NB4 (cell line): ENCODE measurements at regions not wholly inside any gene's neighbourhood (a gene's known extent, or its start where the extent isn't known, plus 50 kb on each side); places are given as distances from the start of the nearest gene placed in this dataset.

ENCODE experiments used
- MYC ChIP-seq: IDR thresholded peaks from 2 replicates; pipeline ENCODE4 v1.6.1; 2011; ENCODE audit warnings: low read depth, low read length
- POLR2A ChIP-seq: IDR thresholded peaks from 2 replicates; pipeline ENCODE4 v1.6.1; 2011; ENCODE audit warnings: mild to moderate bottlenecking; ENCODE audit not compliant: insufficient read length; ENCODE audit errors: extremely low read depth
- TF ChIP-seq, protein P1 (sequence below): IDR thresholded peaks from one replicate; pipeline ENCODE4 v1.5.1; 2012; ENCODE audit warnings: low read depth, low read length
- TF ChIP-seq, protein P2 (sequence below): IDR thresholded peaks from 2 replicates; pipeline ENCODE4 v1.6.1; 2011; ENCODE audit warnings: low read depth, low read length

DNA sequence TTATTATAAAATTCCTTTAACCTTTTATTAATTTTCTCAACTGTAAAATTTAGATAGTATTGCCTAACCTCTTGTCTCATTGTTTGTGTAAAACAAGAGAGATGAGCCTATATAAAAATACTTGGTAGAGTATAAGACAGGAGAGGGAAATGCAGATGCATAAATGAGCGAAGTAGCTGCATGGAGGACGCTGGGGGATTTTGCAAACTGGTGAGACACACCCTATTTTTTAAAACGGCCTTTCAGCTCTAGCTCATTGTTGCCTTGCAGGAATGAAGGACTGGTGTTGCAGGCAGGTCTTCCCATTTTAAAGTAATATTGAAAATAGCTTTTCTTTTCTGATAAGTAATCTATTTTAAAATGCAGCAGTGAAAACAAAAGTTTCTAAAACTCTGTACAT, 435.3 kb upstream of the HNRNPA3 start:
- no peak for TF ChIP-seq POLR2A
- TF ChIP-seq, protein P1, sequence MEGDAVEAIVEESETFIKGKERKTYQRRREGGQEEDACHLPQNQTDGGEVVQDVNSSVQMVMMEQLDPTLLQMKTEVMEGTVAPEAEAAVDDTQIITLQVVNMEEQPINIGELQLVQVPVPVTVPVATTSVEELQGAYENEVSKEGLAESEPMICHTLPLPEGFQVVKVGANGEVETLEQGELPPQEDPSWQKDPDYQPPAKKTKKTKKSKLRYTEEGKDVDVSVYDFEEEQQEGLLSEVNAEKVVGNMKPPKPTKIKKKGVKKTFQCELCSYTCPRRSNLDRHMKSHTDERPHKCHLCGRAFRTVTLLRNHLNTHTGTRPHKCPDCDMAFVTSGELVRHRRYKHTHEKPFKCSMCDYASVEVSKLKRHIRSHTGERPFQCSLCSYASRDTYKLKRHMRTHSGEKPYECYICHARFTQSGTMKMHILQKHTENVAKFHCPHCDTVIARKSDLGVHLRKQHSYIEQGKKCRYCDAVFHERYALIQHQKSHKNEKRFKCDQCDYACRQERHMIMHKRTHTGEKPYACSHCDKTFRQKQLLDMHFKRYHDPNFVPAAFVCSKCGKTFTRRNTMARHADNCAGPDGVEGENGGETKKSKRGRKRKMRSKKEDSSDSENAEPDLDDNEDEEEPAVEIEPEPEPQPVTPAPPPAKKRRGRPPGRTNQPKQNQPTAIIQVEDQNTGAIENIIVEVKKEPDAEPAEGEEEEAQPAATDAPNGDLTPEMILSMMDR: no peak
- TF ChIP-seq, protein P2, sequence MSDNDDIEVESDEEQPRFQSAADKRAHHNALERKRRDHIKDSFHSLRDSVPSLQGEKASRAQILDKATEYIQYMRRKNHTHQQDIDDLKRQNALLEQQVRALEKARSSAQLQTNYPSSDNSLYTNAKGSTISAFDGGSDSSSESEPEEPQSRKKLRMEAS: no peak
- TF ChIP-seq MYC: no peak
